Karpas-422 (cell line): ENCODE measurements at regions not wholly inside any gene's neighbourhood (a gene's known extent, or its start where the extent isn't known, plus 50 kb on each side); places are given as distances from the start of the nearest gene placed in this dataset.

Experiments
- DNase-seq: peaks from one replicate; pipeline ENCODE4 v3.0.0-alpha.2; 2015
- H2AFZ ChIP-seq: fragments of 200-600 bp; sonication (generic); 2 replicates; pipeline ENCODE4 v1.6.1; 2014; ENCODE audit warnings: antibody characterized with exemption, low read length, mixed read lengths
- H3K27ac ChIP-seq: fragments of 200-600 bp; sonication (generic); 2 replicates; pipeline ENCODE4 v1.5.1; 2014; ENCODE audit warnings: mild to moderate bottlenecking, low read length, moderate library complexity
- H3K27me3 ChIP-seq: fragments of 200-600 bp; sonication (generic); 2 replicates; pipeline ENCODE4 v1.6.1; 2014; ENCODE audit warnings: low read length, mixed read lengths
- H3K36me3 ChIP-seq: fragments of 200-600 bp; sonication (generic); 2 replicates; pipeline ENCODE4 v1.6.1; 2014; ENCODE audit warnings: low read length, mixed read lengths; ENCODE audit not compliant: insufficient read depth
- H3K4me1 ChIP-seq: fragments of 200-600 bp; sonication (generic); 2 replicates; pipeline ENCODE4 v1.6.1; 2014; ENCODE audit warnings: mild to moderate bottlenecking, low read length, mixed read lengths
- H3K4me2 ChIP-seq: fragments of 200-600 bp; sonication (generic); 2 replicates; pipeline ENCODE4 v1.6.1; 2014; ENCODE audit warnings: low read length, low read depth, mild to moderate bottlenecking; ENCODE audit not compliant: poor library complexity, severe bottlenecking
- H3K4me3 ChIP-seq: fragments of 200-600 bp; sonication (generic); 2 replicates; pipeline ENCODE4 v1.5.1; 2014; ENCODE audit warnings: mild to moderate bottlenecking, antibody characterized with exemption, low read length, mixed read lengths
- H3K79me2 ChIP-seq: fragments of 200-600 bp; sonication (generic); 2 replicates; pipeline ENCODE4 v1.6.1; 2014; ENCODE audit warnings: mild to moderate bottlenecking, low read length, mixed read lengths
- H3K9ac ChIP-seq: fragments of 200-600 bp; sonication (generic); 2 replicates; pipeline ENCODE4 v1.6.0; 2014; ENCODE audit warnings: low read length
- H3K9me2 ChIP-seq: fragments of 200-600 bp; sonication (generic), shearing (Covaris generic); replicated peaks from 2 replicates; pipeline ENCODE4 v1.6.0; 2014; ENCODE audit warnings: mild to moderate bottlenecking, low read length, moderate library complexity; ENCODE audit not compliant: insufficient read depth
- H3K9me3 ChIP-seq: fragments of 300-700, 200-600 bp; sonication (generic); 2 replicates; pipeline ENCODE4 v1.6.1; 2014; ENCODE audit warnings: low read length, mixed read lengths
- H4K20me1 ChIP-seq: fragments of 200-600 bp; sonication (generic); 2 replicates; pipeline ENCODE4 v1.6.1; 2014; ENCODE audit warnings: mild to moderate bottlenecking, antibody characterized with exemption, low read length, low read depth; ENCODE audit not compliant: insufficient read depth

- Histone ChIP-seq H3K36me3 (no peaks in the 10 kb centered on the region), H4K20me1 (no peaks in the 10 kb centered on the region), H3K4me3 (no peak overlapping the region), H3K27me3 (no peaks in the 10 kb centered on the region), H3K9ac (no peak overlapping the region), H3K4me1 (no peaks in the 10 kb centered on the region), H3K9me2 (no peaks in the 10 kb centered on the region), H3K9me3 (no peaks in the 10 kb centered on the region), H3K27ac (no peak overlapping the region), H3K4me2 (no peak overlapping the region), H2AFZ (no peak overlapping the region), H3K79me2 (no peaks in the 10 kb centered on the region)
- no peak for DNase-seq
Observed at GRCh38 chr1:221059506-221059905, 180.3 kb downstream of the HLX start.

GRCh38 chr1:221063651-221064050 lies 184.4 kb downstream of the HLX start:
- Histone ChIP-seq H2AFZ (no peak overlapping the region), H3K36me3 (no peaks in the 10 kb centered on the region), H3K27me3 (no peaks in the 10 kb centered on the region), H3K4me2 (no peak overlapping the region), H3K4me3 (no peak overlapping the region), H3K27ac (no peak overlapping the region), H3K9me2 (no peaks in the 10 kb centered on the region), H3K9ac (no peak overlapping the region), H3K9me3 (no peaks in the 10 kb centered on the region), H3K79me2 (no peaks in the 10 kb centered on the region), H4K20me1 (no peaks in the 10 kb centered on the region), H3K4me1 (peaks cover 6% of the 10 kb centered on the region)
- no peak for DNase-seq

GRCh38 chr1:221066351-221067001 lies 187.2 kb downstream of the HLX start:
- H3K27ac ChIP-seq, result no peak overlapping the region
- DNase-seq, result no peak
- no peak overlapping the region for H3K4me3 ChIP-seq
- peaks cover 19% of the 10 kb centered on the region for H3K4me1 ChIP-seq
- no peaks in the 10 kb centered on the region for H3K27me3 ChIP-seq
- H3K9me2 ChIP-seq, result no peaks in the 10 kb centered on the region
- H3K9ac ChIP-seq, result no peak overlapping the region
- H3K79me2 ChIP-seq, result no peaks in the 10 kb centered on the region
- no peaks in the 10 kb centered on the region for H3K36me3 ChIP-seq
- no peaks in the 10 kb centered on the region for H3K9me3 ChIP-seq
- H2AFZ ChIP-seq, result no peak overlapping the region
- H4K20me1 ChIP-seq, result no peaks in the 10 kb centered on the region
- H3K4me2 ChIP-seq, result no peak overlapping the region

GRCh38 chr1:221067721-221068120 lies 188.5 kb downstream of the HLX start:
- H4K20me1 ChIP-seq, result no peaks in the 10 kb centered on the region
- no peaks in the 10 kb centered on the region for H3K79me2 ChIP-seq
- H3K27me3 ChIP-seq, result no peaks in the 10 kb centered on the region
- no peaks in the 10 kb centered on the region for H3K9me3 ChIP-seq
- no peak overlapping the region for H3K4me2 ChIP-seq
- no peak for DNase-seq
- H3K9ac ChIP-seq, result no peak overlapping the region
- no peak overlapping the region for H2AFZ ChIP-seq
- H3K27ac ChIP-seq, result no peak overlapping the region
- H3K4me1 ChIP-seq, result peaks cover 19% of the 10 kb centered on the region
- no peaks in the 10 kb centered on the region for H3K9me2 ChIP-seq
- no peaks in the 10 kb centered on the region for H3K36me3 ChIP-seq
- no peak overlapping the region for H3K4me3 ChIP-seq

GRCh38 chr1:221069178-221069903 lies 190.1 kb downstream of the HLX start:
- Histone ChIP-seq H3K4me2 (peak overlapping the region; percentile 33), H2AFZ (no peak overlapping the region)

GRCh38 chr1:221069986-221070385 lies 190.7 kb downstream of the HLX start:
- Histone ChIP-seq H3K36me3 (no peaks in the 10 kb centered on the region), H3K4me2 (no peak overlapping the region), H4K20me1 (no peaks in the 10 kb centered on the region), H3K4me1 (peaks cover 19% of the 10 kb centered on the region), H3K9me3 (no peaks in the 10 kb centered on the region), H2AFZ (no peak overlapping the region), H3K27ac (no peak overlapping the region), H3K4me3 (no peak overlapping the region), H3K9me2 (no peaks in the 10 kb centered on the region), H3K79me2 (no peaks in the 10 kb centered on the region), H3K27me3 (no peaks in the 10 kb centered on the region; the same call in 1 of the 2 replicates), H3K9ac (no peak overlapping the region)
- DNase-seq, result no peak

More at GRCh38 chr1:221069178-221069903, 190.1 kb downstream of the HLX start:
- Histone ChIP-seq H3K27me3 (no peaks in the 10 kb centered on the region; the same call in 1 of the 2 replicates), H3K4me3 (no peak overlapping the region), H3K9ac (no peak overlapping the region), H3K9me3 (no peaks in the 10 kb centered on the region), H3K4me1 (peaks cover 19% of the 10 kb centered on the region), H3K27ac (no peak overlapping the region), H3K36me3 (no peaks in the 10 kb centered on the region), H3K79me2 (no peaks in the 10 kb centered on the region), H3K9me2 (no peaks in the 10 kb centered on the region), H4K20me1 (no peaks in the 10 kb centered on the region)
- peak; percentile 73 for DNase-seq

- Histone ChIP-seq H3K4me3 (no peak overlapping the region), H3K27ac (no peak overlapping the region), H3K4me1 (peaks cover 19% of the 10 kb centered on the region), H3K4me2 (no peak overlapping the region), H3K27me3 (no peaks in the 10 kb centered on the region; the same call in 1 of the 2 replicates), H3K9ac (no peak overlapping the region), H3K9me2 (no peaks in the 10 kb centered on the region), H4K20me1 (no peaks in the 10 kb centered on the region), H3K79me2 (no peaks in the 10 kb centered on the region), H3K36me3 (no peaks in the 10 kb centered on the region), H3K9me3 (no peaks in the 10 kb centered on the region), H2AFZ (no peak overlapping the region)
- no peak for DNase-seq
Observed at GRCh38 chr1:221071777-221072176, 192.5 kb downstream of the HLX start.

- Histone ChIP-seq H3K9me3 (no peaks in the 10 kb centered on the region), H3K9ac (no peak overlapping the region), H3K4me3 (no peak overlapping the region), H3K79me2 (no peaks in the 10 kb centered on the region), H4K20me1 (no peaks in the 10 kb centered on the region), H3K27ac (no peak overlapping the region), H3K9me2 (no peaks in the 10 kb centered on the region), H2AFZ (no peak overlapping the region), H3K4me2 (no peak overlapping the region), H3K4me1 (peaks cover 19% of the 10 kb centered on the region), H3K36me3 (no peaks in the 10 kb centered on the region), H3K27me3 (no peaks in the 10 kb centered on the region; the same call in 1 of the 2 replicates)
- no peak for DNase-seq
Observed at GRCh38 chr1:221072214-221072613, 193.0 kb downstream of the HLX start.
